GM12878 (cell line): ENCODE measurements at regions not wholly inside any gene's neighbourhood (a gene's known extent, or its start where the extent isn't known, plus 50 kb on each side); places are given as distances from the start of the nearest gene placed in this dataset.

Experiments
- CEBPB ChIP-seq, 2 experiments: fragments of 150-350 bp in 1 of 2; IDR thresholded peaks; 2 replicates each; pipeline ENCODE4 v1.6.1; 2012 to 2014; ENCODE audit warnings: low read depth in 2 of 2, low read length in 2 of 2, borderline replicate concordance in 1 of 2, inconsistent platforms in 1 of 2
- FOS ChIP-seq: IDR thresholded peaks from 3 replicates; pipeline ENCODE4 v1.6.1; 2011; ENCODE audit warnings: borderline replicate concordance; ENCODE audit not compliant: insufficient read length; ENCODE audit errors: extremely low read depth
- MYC ChIP-seq: IDR thresholded peaks from 2 replicates; pipeline ENCODE4 v1.6.1; 2011; ENCODE audit warnings: mild to moderate bottlenecking, low read length, moderate library complexity, inconsistent platforms; ENCODE audit not compliant: insufficient read depth, insufficient replicate concordance, insufficient read length, severe bottlenecking
- POLR2A ChIP-seq: IDR thresholded peaks from 2 replicates; pipeline ENCODE4 v1.6.1; 2011; ENCODE audit warnings: low read depth, mild to moderate bottlenecking, low read length
- POLR2AphosphoS5 ChIP-seq: IDR thresholded peaks from 2 replicates; pipeline ENCODE4 v1.6.1; 2011; ENCODE audit warnings: mild to moderate bottlenecking, low read length, inconsistent platforms
- SP1 ChIP-seq: IDR thresholded peaks from one replicate; pipeline ENCODE4 v1.6.1; 2011; ENCODE audit warnings: low read depth, low read length
- TF ChIP-seq, protein P1 (sequence below), 3 experiments: IDR thresholded peaks in 2 of 3; conservative IDR thresholded peaks in 1 of 3; 2 replicates each; pipeline ENCODE4 v1.5.1; 2011; ENCODE audit warnings: low read depth in 3 of 3, low read length in 3 of 3, mild to moderate bottlenecking in 3 of 3, control low read depth in 2 of 3, moderate library complexity in 2 of 3, inconsistent platforms in 1 of 3, mixed read lengths in 1 of 3; ENCODE audit not compliant: control insufficient read depth in 2 of 3, insufficient read depth in 1 of 3; ENCODE audit errors: extremely low read depth in 1 of 3

- TF ChIP-seq SP1, result no peak
- TF ChIP-seq POLR2A, result no peak
- TF ChIP-seq CEBPB (IDR thresholded peaks at IDR 0.05; ENCODE audit: borderline replicate concordance in 1 of 2, low read depth in 2 of 2, low read length in 2 of 2), result no peak
- no peak for TF ChIP-seq FOS
- no peak for TF ChIP-seq POLR2AphosphoS5
- TF ChIP-seq MYC, result no peak
- TF ChIP-seq, protein P1, sequence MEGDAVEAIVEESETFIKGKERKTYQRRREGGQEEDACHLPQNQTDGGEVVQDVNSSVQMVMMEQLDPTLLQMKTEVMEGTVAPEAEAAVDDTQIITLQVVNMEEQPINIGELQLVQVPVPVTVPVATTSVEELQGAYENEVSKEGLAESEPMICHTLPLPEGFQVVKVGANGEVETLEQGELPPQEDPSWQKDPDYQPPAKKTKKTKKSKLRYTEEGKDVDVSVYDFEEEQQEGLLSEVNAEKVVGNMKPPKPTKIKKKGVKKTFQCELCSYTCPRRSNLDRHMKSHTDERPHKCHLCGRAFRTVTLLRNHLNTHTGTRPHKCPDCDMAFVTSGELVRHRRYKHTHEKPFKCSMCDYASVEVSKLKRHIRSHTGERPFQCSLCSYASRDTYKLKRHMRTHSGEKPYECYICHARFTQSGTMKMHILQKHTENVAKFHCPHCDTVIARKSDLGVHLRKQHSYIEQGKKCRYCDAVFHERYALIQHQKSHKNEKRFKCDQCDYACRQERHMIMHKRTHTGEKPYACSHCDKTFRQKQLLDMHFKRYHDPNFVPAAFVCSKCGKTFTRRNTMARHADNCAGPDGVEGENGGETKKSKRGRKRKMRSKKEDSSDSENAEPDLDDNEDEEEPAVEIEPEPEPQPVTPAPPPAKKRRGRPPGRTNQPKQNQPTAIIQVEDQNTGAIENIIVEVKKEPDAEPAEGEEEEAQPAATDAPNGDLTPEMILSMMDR (IDR thresholded peaks at IDR 0.05 in 2 of 3, conservative IDR thresholded peaks at IDR 0.05 in 1 of 3; ENCODE audit: control insufficient read depth in 2 of 3, extremely low read depth in 1 of 3, insufficient read depth in 1 of 3, low read depth in 3 of 3, low read length in 3 of 3), result no peak
Measured at GRCh38 chr12:78580296-78580695, 284.3 kb upstream of the SYT1 start.
